ENCODE measurements at regions not wholly inside any gene's neighbourhood (a gene's known extent, or its start where the extent isn't known, plus 50 kb on each side); places are given as distances from the start of the nearest gene placed in this dataset.

DNA sequence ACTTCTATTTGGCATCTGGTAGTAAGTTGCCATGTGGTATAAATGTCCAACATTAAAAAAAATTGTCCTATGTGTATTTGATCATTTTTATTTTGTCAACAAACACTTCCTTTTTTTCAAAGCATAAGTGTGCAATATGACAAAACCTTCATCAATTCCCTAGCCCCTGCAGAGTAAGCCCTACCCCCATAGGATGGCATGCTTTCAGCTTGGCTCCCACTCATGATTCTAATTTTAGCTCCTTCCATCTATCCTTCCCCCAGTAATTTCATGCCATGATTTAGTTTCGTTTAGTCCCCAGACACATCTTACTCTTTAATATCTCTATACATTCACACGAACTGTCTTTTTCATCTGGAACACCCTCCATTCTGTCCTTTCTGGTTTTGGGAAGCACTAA is 250.6 kb upstream of the RAG2 start:
- TF ChIP-seq, protein P1, sequence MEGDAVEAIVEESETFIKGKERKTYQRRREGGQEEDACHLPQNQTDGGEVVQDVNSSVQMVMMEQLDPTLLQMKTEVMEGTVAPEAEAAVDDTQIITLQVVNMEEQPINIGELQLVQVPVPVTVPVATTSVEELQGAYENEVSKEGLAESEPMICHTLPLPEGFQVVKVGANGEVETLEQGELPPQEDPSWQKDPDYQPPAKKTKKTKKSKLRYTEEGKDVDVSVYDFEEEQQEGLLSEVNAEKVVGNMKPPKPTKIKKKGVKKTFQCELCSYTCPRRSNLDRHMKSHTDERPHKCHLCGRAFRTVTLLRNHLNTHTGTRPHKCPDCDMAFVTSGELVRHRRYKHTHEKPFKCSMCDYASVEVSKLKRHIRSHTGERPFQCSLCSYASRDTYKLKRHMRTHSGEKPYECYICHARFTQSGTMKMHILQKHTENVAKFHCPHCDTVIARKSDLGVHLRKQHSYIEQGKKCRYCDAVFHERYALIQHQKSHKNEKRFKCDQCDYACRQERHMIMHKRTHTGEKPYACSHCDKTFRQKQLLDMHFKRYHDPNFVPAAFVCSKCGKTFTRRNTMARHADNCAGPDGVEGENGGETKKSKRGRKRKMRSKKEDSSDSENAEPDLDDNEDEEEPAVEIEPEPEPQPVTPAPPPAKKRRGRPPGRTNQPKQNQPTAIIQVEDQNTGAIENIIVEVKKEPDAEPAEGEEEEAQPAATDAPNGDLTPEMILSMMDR (IDR thresholded peaks at IDR 0.05) = no peak
- TF ChIP-seq POLR2A (IDR thresholded peaks at IDR 0.05) = no peak
